Astrocyte of the cerebellum (primary cell): ENCODE measurements at regions not wholly inside any gene's neighbourhood (a gene's known extent, or its start where the extent isn't known, plus 50 kb on each side); places are given as distances from the start of the nearest gene placed in this dataset.

Experiments
- DNase-seq: peaks from one replicate; pipeline ENCODE4 v3.0.0-alpha.2; 2011; ENCODE audit warnings: low read depth
- H3K4me3 ChIP-seq: 2 replicates; pipeline ENCODE4 v1.5.1; 2011; ENCODE audit warnings: mild to moderate bottlenecking, low read depth, low read length, moderate library complexity
- in situ Hi-C: cut with HindIII; loops from 2 replicates; pipeline ENCODE4 v1.10.0; 2017; ENCODE audit warnings: low sequenced_read_pairs
- TF ChIP-seq, protein P1 (sequence below): IDR thresholded peaks from 2 replicates; pipeline ENCODE4 v1.5.1; 2012; ENCODE audit warnings: low read length, low read depth, moderate library complexity, mild to moderate bottlenecking; ENCODE audit errors: missing control alignments

DNA sequence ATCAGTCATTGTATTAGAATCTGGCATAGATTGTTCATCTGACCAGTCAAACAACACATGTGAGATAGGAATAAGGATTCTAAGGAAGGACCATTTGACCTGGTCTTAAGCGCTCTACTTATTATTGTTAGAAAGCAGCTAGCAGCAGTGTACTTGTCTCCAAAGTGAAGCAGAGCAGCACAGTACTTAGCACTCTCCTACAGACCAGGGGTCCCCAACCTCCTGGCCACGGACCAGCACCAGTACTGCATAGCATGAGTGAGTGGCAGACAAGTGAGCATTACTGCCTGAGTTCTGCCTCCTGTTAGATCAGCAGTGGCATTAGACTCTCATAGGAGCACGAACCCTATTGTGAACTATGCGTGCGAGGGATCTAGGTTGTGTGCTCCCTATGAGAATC, 135.9 kb upstream of the SPRY1 start:
- in situ Hi-C loops = no loop called here
- no peak for DNase-seq
- TF ChIP-seq, protein P1, sequence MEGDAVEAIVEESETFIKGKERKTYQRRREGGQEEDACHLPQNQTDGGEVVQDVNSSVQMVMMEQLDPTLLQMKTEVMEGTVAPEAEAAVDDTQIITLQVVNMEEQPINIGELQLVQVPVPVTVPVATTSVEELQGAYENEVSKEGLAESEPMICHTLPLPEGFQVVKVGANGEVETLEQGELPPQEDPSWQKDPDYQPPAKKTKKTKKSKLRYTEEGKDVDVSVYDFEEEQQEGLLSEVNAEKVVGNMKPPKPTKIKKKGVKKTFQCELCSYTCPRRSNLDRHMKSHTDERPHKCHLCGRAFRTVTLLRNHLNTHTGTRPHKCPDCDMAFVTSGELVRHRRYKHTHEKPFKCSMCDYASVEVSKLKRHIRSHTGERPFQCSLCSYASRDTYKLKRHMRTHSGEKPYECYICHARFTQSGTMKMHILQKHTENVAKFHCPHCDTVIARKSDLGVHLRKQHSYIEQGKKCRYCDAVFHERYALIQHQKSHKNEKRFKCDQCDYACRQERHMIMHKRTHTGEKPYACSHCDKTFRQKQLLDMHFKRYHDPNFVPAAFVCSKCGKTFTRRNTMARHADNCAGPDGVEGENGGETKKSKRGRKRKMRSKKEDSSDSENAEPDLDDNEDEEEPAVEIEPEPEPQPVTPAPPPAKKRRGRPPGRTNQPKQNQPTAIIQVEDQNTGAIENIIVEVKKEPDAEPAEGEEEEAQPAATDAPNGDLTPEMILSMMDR = no peak

DNA sequence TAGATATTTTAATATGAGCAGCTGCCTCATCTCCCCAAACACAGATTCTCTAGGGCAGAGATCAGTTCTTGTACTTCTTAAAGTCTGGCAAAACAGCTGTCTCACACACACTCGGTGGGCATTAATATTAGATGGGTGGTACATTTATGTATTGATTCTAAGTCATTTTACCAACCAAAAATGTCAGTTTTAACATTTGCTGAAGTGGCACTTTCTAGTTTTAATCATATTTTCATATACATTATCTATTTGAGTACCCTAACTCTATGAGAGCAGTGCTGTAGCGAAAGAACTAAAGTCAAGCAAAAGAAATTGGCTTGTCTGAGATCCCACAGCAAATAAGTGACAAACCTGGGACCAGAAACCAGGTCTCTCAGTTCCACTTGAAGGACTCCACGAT, 134.5 kb upstream of the SPRY1 start:
- in situ Hi-C loops = no loop called here
- no peak overlapping the region for H3K4me3 ChIP-seq
- TF ChIP-seq, protein P1 = no peak
- DNase-seq = no peak

More for the DNA sequence above, 135.9 kb upstream of the SPRY1 start:
- H3K4me3 ChIP-seq = no peak overlapping the region

DNA sequence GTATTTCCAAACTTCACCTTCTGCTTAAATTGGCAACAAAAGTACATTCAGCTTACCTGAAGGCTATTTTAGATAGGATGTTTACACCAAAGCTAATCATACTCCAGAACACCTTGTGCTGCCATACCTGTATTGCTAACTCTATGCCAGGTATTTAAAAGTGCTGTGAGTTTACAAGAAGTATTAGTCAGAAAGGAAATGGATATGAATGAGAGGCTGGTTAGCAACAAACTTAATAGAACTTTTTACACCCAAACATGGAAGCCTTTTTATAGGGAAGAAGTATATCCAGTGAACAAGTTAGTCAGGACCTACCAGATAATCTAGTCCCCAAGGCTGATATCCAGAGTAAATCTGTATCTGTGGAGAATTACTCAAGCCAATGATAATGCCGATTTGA, 131.2 kb upstream of the SPRY1 start:
- in situ Hi-C loops = no loop called here
- no peak for DNase-seq
- TF ChIP-seq, protein P1 = no peak
- H3K4me3 ChIP-seq = no peak overlapping the region

DNA sequence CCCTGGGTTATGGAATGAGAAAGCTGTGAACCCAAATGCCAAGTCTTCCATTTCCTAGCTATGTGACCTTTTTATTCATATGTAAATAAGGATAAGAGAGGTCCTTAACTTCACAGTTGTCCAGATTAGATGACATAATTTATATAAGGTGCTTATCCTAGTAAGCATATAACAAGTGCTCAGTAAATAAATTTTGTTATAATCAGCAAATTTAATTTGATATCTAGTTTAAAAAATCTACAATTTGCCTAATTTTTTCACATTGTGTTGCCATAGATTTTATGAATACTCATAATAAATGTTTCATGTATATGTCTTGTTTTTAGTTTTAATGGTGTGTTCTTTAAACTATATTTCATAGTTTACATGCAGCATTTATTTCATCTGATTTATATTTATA, 130.4 kb upstream of the SPRY1 start:
- no peak overlapping the region for H3K4me3 ChIP-seq
- TF ChIP-seq, protein P1 = no peak
- DNase-seq = no peak
- in situ Hi-C loops = no loop called here

DNA sequence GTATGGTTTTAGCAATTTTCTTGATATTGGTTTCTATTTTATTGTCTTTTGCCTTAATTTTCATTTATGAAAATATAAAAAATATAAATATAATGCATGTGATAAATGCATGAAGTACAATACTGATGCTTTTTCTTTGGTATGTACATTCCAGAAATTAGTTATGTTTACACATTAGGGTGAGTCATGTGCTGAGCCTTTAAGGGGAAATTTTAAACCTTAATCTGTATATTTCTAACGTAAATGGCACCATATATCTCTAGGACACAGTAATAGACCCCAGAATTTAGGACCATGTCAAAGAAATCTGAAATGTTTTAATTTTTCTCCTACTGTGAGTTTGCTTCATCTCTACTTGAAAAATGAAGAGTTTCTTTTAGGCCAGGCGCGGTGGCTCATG, 117.8 kb upstream of the SPRY1 start:
- in situ Hi-C loops = no loop called here
- H3K4me3 ChIP-seq = no peak overlapping the region
- TF ChIP-seq, protein P1 = no peak
- no peak for DNase-seq

DNA sequence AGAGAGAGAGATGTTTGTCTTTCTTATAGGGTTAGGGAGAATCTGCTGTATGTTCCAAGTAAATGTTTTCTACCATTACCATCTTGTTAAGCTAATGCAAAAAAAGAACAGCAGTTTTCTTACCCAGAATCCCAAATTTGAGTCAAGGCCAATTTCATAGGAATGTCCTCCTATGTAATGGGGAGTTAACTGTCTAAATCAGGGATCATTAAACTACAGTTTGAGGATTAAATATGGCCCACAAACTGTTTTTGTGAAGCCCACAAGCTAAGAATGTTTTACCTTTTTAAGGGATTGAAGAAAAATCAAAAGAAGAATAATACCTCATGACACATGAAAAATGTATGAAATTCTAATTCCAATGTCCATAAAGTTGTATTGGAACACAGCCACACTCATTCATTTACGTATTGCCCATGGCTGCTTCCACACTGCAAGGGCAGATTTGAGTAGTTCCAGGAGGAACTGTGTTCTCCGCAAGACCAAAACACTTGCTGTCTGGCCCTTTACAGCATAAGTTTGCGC, 113.2 kb upstream of the SPRY1 start:
- H3K4me3 ChIP-seq = no peak overlapping the region
- TF ChIP-seq, protein P1 = no peak
- no peak for DNase-seq
- in situ Hi-C loops = no loop called here

DNA sequence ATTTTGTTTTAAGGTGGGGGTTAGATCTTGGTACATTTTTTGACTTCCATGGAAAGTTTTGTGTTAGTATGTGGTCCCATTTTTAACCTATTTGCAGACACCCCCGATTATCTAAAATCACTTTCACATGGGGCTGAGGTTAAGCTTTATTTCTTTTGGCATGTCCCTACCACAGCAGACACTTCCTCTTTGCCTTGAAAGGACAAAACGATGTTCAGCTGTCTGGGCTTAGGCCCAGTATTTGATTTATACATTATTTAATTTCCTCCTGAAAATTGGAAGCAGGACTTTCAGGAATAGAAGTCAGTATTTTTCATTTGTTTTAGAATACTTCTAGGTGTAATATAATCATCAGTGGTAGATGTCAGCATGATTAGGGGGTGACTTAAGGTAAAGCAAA, 112.4 kb upstream of the SPRY1 start:
- in situ Hi-C loops = no loop called here
- TF ChIP-seq, protein P1 = no peak
- peak; percentile 18 for DNase-seq
- no peak overlapping the region for H3K4me3 ChIP-seq
